Osteoblast (primary cell): ENCODE measurements at regions not wholly inside any gene's neighbourhood (a gene's known extent, or its start where the extent isn't known, plus 50 kb on each side); places are given as distances from the start of the nearest gene placed in this dataset.

ENCODE experiments used
- DNase-seq: peaks from one replicate; pipeline ENCODE4 v3.0.0; 2011; ENCODE audit warnings: low spot score, mixed read lengths; ENCODE audit not compliant: insufficient read length; ENCODE audit errors: missing footprints
- H2AFZ ChIP-seq: 2 replicates; pipeline ENCODE4 v1.6.0; 2011; ENCODE audit warnings: mild to moderate bottlenecking, low read length
- H3K27ac ChIP-seq: 2 replicates; pipeline ENCODE4 v1.5.1; 2011; ENCODE audit warnings: mild to moderate bottlenecking, low read depth, low read length, moderate library complexity
- H3K27me3 ChIP-seq: 2 replicates; pipeline ENCODE4 v1.6.0; 2012; ENCODE audit warnings: mild to moderate bottlenecking, control low read depth, inconsistent platforms, low read length, moderate library complexity; ENCODE audit not compliant: insufficient read depth
- H3K36me3 ChIP-seq: 2 replicates; pipeline ENCODE4 v1.5.1; 2011; ENCODE audit warnings: mild to moderate bottlenecking, low read length, control low read depth, moderate library complexity; ENCODE audit not compliant: insufficient read depth
- H3K4me1 ChIP-seq: 2 replicates; pipeline ENCODE4 v1.5.1; 2011; ENCODE audit warnings: mild to moderate bottlenecking, low read length, control low read depth, moderate library complexity; ENCODE audit not compliant: insufficient read depth
- H3K4me2 ChIP-seq: 2 replicates; pipeline ENCODE4 v1.6.0; 2011; ENCODE audit warnings: mild to moderate bottlenecking, low read length; ENCODE audit not compliant: insufficient read depth
- H3K4me3 ChIP-seq: fragments of 200-600 bp; sonication (generic); 3 replicates; pipeline ENCODE4 v1.5.1; 2012; ENCODE audit warnings: mild to moderate bottlenecking, low read length, inconsistent platforms; ENCODE audit not compliant: insufficient read depth
- H3K79me2 ChIP-seq: 2 replicates; pipeline ENCODE4 v1.6.0; 2012; ENCODE audit warnings: mild to moderate bottlenecking, low read length, control low read depth, inconsistent platforms; ENCODE audit not compliant: insufficient read depth
- H3K9me3 ChIP-seq: 2 replicates; pipeline ENCODE4 v1.5.1; 2011; ENCODE audit warnings: low read depth, low read length, control low read depth
- H4K20me1 ChIP-seq: 2 replicates; pipeline ENCODE4 v1.6.0; 2012; ENCODE audit warnings: mild to moderate bottlenecking, low read length, control low read depth; ENCODE audit not compliant: insufficient read depth
- CTCF ChIP-seq: IDR thresholded peaks from 2 replicates; pipeline ENCODE4 v1.5.1; 2011; ENCODE audit warnings: mild to moderate bottlenecking, low read depth, low read length, moderate library complexity; ENCODE audit errors: extremely low read depth

- no peaks in the 10 kb centered on the region for H4K20me1 ChIP-seq
- DNase-seq: no peak
Measured at GRCh38 chr2:35526741-35527140, 828.8 kb upstream of the CRIM1 start.

GRCh38 chr2:35522450-35522849 is 833.1 kb upstream of the CRIM1 start:
- no peak overlapping the region for H3K27ac ChIP-seq
- DNase-seq: no peak
- no peaks in the 10 kb centered on the region for H3K9me3 ChIP-seq
- H3K79me2 ChIP-seq: no peaks in the 10 kb centered on the region
- no peak for TF ChIP-seq CTCF
- H3K27me3 ChIP-seq: no peaks in the 10 kb centered on the region
- no peak overlapping the region for H3K4me3 ChIP-seq
- no peaks in the 10 kb centered on the region for H4K20me1 ChIP-seq
- H3K36me3 ChIP-seq: no peaks in the 10 kb centered on the region
- H3K4me2 ChIP-seq: no peak overlapping the region
- H2AFZ ChIP-seq: no peak overlapping the region
- no peaks in the 10 kb centered on the region for H3K4me1 ChIP-seq

More at GRCh38 chr2:35526741-35527140, 828.8 kb upstream of the CRIM1 start:
- H3K4me2 ChIP-seq: no peak overlapping the region
- no peaks in the 10 kb centered on the region for H3K4me1 ChIP-seq
- TF ChIP-seq CTCF: no peak
- no peaks in the 10 kb centered on the region for H3K27me3 ChIP-seq
- H3K36me3 ChIP-seq: no peaks in the 10 kb centered on the region
- H2AFZ ChIP-seq: no peak overlapping the region
- H3K4me3 ChIP-seq: no peak overlapping the region
- no peaks in the 10 kb centered on the region for H3K9me3 ChIP-seq
- no peak overlapping the region for H3K27ac ChIP-seq
- H3K79me2 ChIP-seq: no peaks in the 10 kb centered on the region

- Histone ChIP-seq H3K36me3 (no peaks in the 10 kb centered on the region), H2AFZ (no peak overlapping the region), H3K4me1 (no peaks in the 10 kb centered on the region), H3K79me2 (no peaks in the 10 kb centered on the region), H3K4me3 (no peak overlapping the region), H3K27me3 (no peaks in the 10 kb centered on the region), H4K20me1 (no peaks in the 10 kb centered on the region), H3K9me3 (no peaks in the 10 kb centered on the region), H3K4me2 (no peak overlapping the region), H3K27ac (no peak overlapping the region)
- DNase-seq: no peak
- TF ChIP-seq CTCF: no peak
Measured at GRCh38 chr2:35510636-35511035, 844.9 kb upstream of the CRIM1 start.

GRCh38 chr2:35508601-35509000 is 847.0 kb upstream of the CRIM1 start:
- Histone ChIP-seq H3K36me3 (no peaks in the 10 kb centered on the region), H3K27me3 (no peaks in the 10 kb centered on the region), H3K27ac (no peak overlapping the region), H2AFZ (no peak overlapping the region), H3K79me2 (no peaks in the 10 kb centered on the region), H3K4me1 (no peaks in the 10 kb centered on the region), H3K4me2 (no peak overlapping the region), H3K9me3 (peaks cover 2% of the 10 kb centered on the region), H4K20me1 (no peaks in the 10 kb centered on the region), H3K4me3 (no peak overlapping the region)
- no peak for TF ChIP-seq CTCF
- DNase-seq: no peak
